ENCODE measurements at regions not wholly inside any gene's neighbourhood (a gene's known extent, or its start where the extent isn't known, plus 50 kb on each side); places are given as distances from the start of the nearest gene placed in this dataset.

GRCh38 chr17:72425794-72426168, 305.0 kb downstream of the SOX9 start:
- H3K79me2 ChIP-seq (ENCODE audit: insufficient read depth, low read length), result no peaks in the 10 kb centered on the region
- no peaks in the 10 kb centered on the region for H3K9me2 ChIP-seq (replicated peaks; ENCODE audit: low read depth, low read length)
- no peaks in the 10 kb centered on the region; the same call in 1 of the 2 replicates for H3K9me3 ChIP-seq (ENCODE audit: insufficient read depth, low read depth, low read length)
- no peak overlapping the region for H3K4me3 ChIP-seq (ENCODE audit: low read length, poor library complexity, severe bottlenecking)
- no peaks in the 10 kb centered on the region for H3K36me3 ChIP-seq (ENCODE audit: insufficient read depth, low read length)
- no peak overlapping the region for H2AFZ ChIP-seq (ENCODE audit: low read length)
- no peaks in the 10 kb centered on the region for H3K27me3 ChIP-seq (ENCODE audit: insufficient read depth, low read length, poor library complexity, severe bottlenecking)
- H3F3A ChIP-seq (ENCODE audit: low read depth), result no peaks in the 10 kb centered on the region
- TF ChIP-seq EZH2phosphoT487 (IDR thresholded peaks at IDR 0.05; ENCODE audit: borderline replicate concordance), result no peak
- no peak for TF ChIP-seq CTCF (conservative IDR thresholded peaks at IDR 0.05; ENCODE audit: low read length)
- H4K20me1 ChIP-seq (ENCODE audit: insufficient read depth, low read length, poor library complexity, severe bottlenecking), result no peaks in the 10 kb centered on the region
- no peak overlapping the region for H3K9ac ChIP-seq (ENCODE audit: low read depth, low read length, poor library complexity, severe bottlenecking)
- H3K4me2 ChIP-seq (ENCODE audit: low read depth, low read length, poor library complexity, severe bottlenecking), result no peak overlapping the region
- H3K4me1 ChIP-seq (ENCODE audit: insufficient read depth, low read length, poor library complexity, severe bottlenecking), result no peaks in the 10 kb centered on the region

DNA sequence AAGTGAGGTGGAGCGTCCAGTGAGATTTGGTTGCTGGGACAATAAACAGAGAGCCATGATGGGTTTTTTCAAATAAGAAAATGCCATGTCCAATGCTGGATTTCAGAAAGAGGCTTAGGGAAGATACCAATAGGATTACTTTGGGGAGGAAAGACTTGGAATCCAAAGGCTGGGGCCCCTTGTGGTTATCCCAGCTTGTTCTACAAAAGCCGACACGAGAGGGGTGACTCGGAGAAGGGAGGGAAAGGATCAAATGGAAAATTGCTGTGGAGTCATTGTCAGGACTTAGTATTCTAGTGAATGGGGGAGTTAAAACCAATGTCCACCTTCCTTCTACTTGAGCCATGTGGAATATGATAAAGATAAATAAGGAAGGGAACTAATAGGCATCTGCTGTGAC, 305.5 kb downstream of the SOX9 start:
- no peaks in the 10 kb centered on the region for H3K79me2 ChIP-seq (ENCODE audit: insufficient read depth, low read length)
- TF ChIP-seq CTCF (conservative IDR thresholded peaks at IDR 0.05; ENCODE audit: low read length) (no peak), EZH2phosphoT487 (IDR thresholded peaks at IDR 0.05; ENCODE audit: borderline replicate concordance) (no peak)

DNA sequence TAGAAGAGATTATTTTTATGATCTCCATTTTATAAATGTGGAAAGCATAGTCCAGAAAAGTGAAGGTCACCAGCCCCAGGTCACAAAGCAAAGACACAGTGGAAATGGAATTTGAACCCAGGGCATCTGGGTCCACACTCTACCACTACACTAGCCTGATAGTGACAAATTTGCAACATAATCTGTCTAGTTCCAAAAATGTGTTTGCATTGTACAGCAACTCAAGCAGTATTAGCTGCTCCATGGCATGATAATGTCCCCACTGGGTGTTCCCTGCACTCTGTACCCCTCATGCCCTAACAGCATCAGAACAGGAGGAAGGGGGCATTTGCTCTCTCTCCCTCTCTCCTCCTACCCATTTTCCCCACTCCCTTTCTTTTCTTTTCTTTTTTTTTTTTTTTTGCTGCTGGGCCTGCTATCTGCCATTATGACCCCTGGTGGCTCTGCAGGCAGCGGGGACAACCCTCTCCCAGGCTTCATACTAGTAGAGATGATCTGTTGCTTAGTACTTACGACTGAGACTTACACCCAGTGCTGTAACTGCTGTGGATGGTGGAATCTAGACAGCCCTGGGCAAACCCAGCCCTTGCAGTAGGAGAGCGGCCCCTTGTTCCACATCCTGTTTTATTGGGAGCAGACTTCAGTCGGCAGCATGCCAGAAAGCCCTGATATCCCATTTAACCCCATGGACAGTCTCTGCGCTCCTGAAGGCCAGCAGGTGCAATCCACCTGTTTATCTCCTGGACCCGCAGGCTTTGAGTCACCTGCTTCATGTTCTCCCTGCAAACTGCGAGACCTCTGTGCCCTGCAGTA, 306.3 kb downstream of the SOX9 start:
- Histone ChIP-seq H2AFZ (ENCODE audit: low read length) (no peak overlapping the region), H3K9me3 (ENCODE audit: insufficient read depth, low read depth, low read length) (no peaks in the 10 kb centered on the region; the same call in 1 of the 2 replicates), H3K9ac (ENCODE audit: low read depth, low read length, poor library complexity, severe bottlenecking) (no peak overlapping the region), H3F3A (ENCODE audit: low read depth) (no peaks in the 10 kb centered on the region), H3K4me3 (ENCODE audit: low read length, poor library complexity, severe bottlenecking) (no peak overlapping the region), H3K27me3 (ENCODE audit: insufficient read depth, low read length, poor library complexity, severe bottlenecking) (no peaks in the 10 kb centered on the region), H3K4me1 (ENCODE audit: insufficient read depth, low read length, poor library complexity, severe bottlenecking) (no peaks in the 10 kb centered on the region), H3K4me2 (ENCODE audit: low read depth, low read length, poor library complexity, severe bottlenecking) (no peak overlapping the region), H3K9me2 (replicated peaks; ENCODE audit: low read depth, low read length) (no peaks in the 10 kb centered on the region), H3K36me3 (ENCODE audit: insufficient read depth, low read length) (no peaks in the 10 kb centered on the region), H3K79me2 (ENCODE audit: insufficient read depth, low read length) (no peaks in the 10 kb centered on the region), H4K20me1 (ENCODE audit: insufficient read depth, low read length, poor library complexity, severe bottlenecking) (no peaks in the 10 kb centered on the region)
- no peak for TF ChIP-seq CTCF (conservative IDR thresholded peaks at IDR 0.05; ENCODE audit: low read length)
- no peak for TF ChIP-seq EZH2phosphoT487 (IDR thresholded peaks at IDR 0.05; ENCODE audit: borderline replicate concordance)

More for the DNA sequence above, 305.5 kb downstream of the SOX9 start:
- H3K36me3 ChIP-seq (ENCODE audit: insufficient read depth, low read length), result no peaks in the 10 kb centered on the region
- H3K4me2 ChIP-seq (ENCODE audit: low read depth, low read length, poor library complexity, severe bottlenecking), result no peak overlapping the region
- no peaks in the 10 kb centered on the region for H4K20me1 ChIP-seq (ENCODE audit: insufficient read depth, low read length, poor library complexity, severe bottlenecking)
- H3F3A ChIP-seq (ENCODE audit: low read depth), result no peaks in the 10 kb centered on the region
- no peaks in the 10 kb centered on the region for H3K9me2 ChIP-seq (replicated peaks; ENCODE audit: low read depth, low read length)
- no peak overlapping the region for H3K9ac ChIP-seq (ENCODE audit: low read depth, low read length, poor library complexity, severe bottlenecking)
- H3K9me3 ChIP-seq (ENCODE audit: insufficient read depth, low read depth, low read length), result no peaks in the 10 kb centered on the region; the same call in 1 of the 2 replicates
- H3K4me3 ChIP-seq (ENCODE audit: low read length, poor library complexity, severe bottlenecking), result no peak overlapping the region
- no peak overlapping the region for H2AFZ ChIP-seq (ENCODE audit: low read length)
- no peaks in the 10 kb centered on the region for H3K27me3 ChIP-seq (ENCODE audit: insufficient read depth, low read length, poor library complexity, severe bottlenecking)
- no peaks in the 10 kb centered on the region for H3K4me1 ChIP-seq (ENCODE audit: insufficient read depth, low read length, poor library complexity, severe bottlenecking)

Measured in Loucy (cell line).